ENCODE measurements at regions not wholly inside any gene's neighbourhood (a gene's known extent, or its start where the extent isn't known, plus 50 kb on each side); places are given as distances from the start of the nearest gene placed in this dataset.
"Not testable (repeated sequence)": the region's sequence is repeated elsewhere in the genome, so short reads cannot be mapped to it uniquely, and the experiment has no call there.

DNA sequence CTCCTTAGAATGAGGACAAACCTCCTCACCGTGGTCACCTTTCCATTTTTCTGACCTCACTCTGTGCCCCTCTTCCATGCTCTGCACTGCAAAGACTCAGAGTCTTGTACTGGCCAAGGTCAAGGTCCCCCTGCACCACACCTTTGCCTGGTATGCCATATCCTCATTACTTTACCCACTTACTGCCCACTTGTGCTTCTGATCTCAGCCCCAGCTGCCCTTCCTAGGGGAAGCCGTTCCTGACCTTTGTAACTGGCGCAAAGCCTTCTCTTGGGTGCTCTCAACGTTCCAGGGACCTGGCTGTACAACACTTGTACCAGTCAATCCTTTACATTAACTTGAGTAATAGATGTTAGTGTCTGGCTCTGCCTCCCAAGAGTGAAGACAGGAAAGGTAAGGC lies 256.0 kb downstream of the SV2B start:
- TF ChIP-seq POLR2A (IDR thresholded peaks at IDR 0.05; ENCODE audit: low read depth, low read length) = no peak
- no peak for TF ChIP-seq SPI1 (IDR thresholded peaks at IDR 0.05; ENCODE audit: low read depth, low read length)
- TF ChIP-seq PAX5 (IDR thresholded peaks at IDR 0.05; ENCODE audit: insufficient read depth, low read length, severe bottlenecking) = no peak
- TF ChIP-seq TAF1 (IDR thresholded peaks at IDR 0.05; ENCODE audit: low read depth, low read length) = no peak
- no peak for TF ChIP-seq POU2F2 (IDR thresholded peaks at IDR 0.05; ENCODE audit: low read depth, low read length)
- no peak for TF ChIP-seq POLR2AphosphoS5 (IDR thresholded peaks at IDR 0.05; ENCODE audit: low read depth, low read length)
- FAIRE-seq = no peak
- DNase-seq (ENCODE audit: insufficient read length, low spot score) = no peak

GRCh38 chr15:91357011-91357410 lies 257.0 kb downstream of the SV2B start:
- DNase-seq (ENCODE audit: insufficient read length, low spot score) = no peak
- no peak for FAIRE-seq
- TF ChIP-seq POLR2A (IDR thresholded peaks at IDR 0.05; ENCODE audit: low read depth, low read length) (no peak), POU2F2 (IDR thresholded peaks at IDR 0.05; ENCODE audit: low read depth, low read length) (no peak), PAX5 (IDR thresholded peaks at IDR 0.05; ENCODE audit: insufficient read depth, low read length, severe bottlenecking) (no peak), POLR2AphosphoS5 (IDR thresholded peaks at IDR 0.05; ENCODE audit: low read depth, low read length) (no peak), TAF1 (IDR thresholded peaks at IDR 0.05; ENCODE audit: low read depth, low read length) (no peak)

GRCh38 chr15:91357486-91357885 lies 257.4 kb downstream of the SV2B start:
- TF ChIP-seq POLR2A (IDR thresholded peaks at IDR 0.05; ENCODE audit: low read depth, low read length) = no peak
- TF ChIP-seq POLR2AphosphoS5 (IDR thresholded peaks at IDR 0.05; ENCODE audit: low read depth, low read length) = no peak
- no peak for TF ChIP-seq TAF1 (IDR thresholded peaks at IDR 0.05; ENCODE audit: low read depth, low read length)
- TF ChIP-seq SPI1 (IDR thresholded peaks at IDR 0.05; ENCODE audit: low read depth, low read length) = no peak
- TF ChIP-seq PAX5 (IDR thresholded peaks at IDR 0.05; ENCODE audit: insufficient read depth, low read length, severe bottlenecking) = no peak
- no peak for TF ChIP-seq POU2F2 (IDR thresholded peaks at IDR 0.05; ENCODE audit: low read depth, low read length)
- DNase-seq (ENCODE audit: insufficient read length, low spot score) (no peak), FAIRE-seq (no peak)

GRCh38 chr15:91358405-91358804 lies 258.3 kb downstream of the SV2B start:
- TF ChIP-seq TAF1 (IDR thresholded peaks at IDR 0.05; ENCODE audit: low read depth, low read length) (no peak), POLR2A (IDR thresholded peaks at IDR 0.05; ENCODE audit: low read depth, low read length) (no peak), SPI1 (IDR thresholded peaks at IDR 0.05; ENCODE audit: low read depth, low read length) (no peak), PAX5 (IDR thresholded peaks at IDR 0.05; ENCODE audit: insufficient read depth, low read length, severe bottlenecking) (no peak), POLR2AphosphoS5 (IDR thresholded peaks at IDR 0.05; ENCODE audit: low read depth, low read length) (no peak)
- DNase-seq (ENCODE audit: insufficient read length, low spot score) = no peak
- no peak for FAIRE-seq

DNA sequence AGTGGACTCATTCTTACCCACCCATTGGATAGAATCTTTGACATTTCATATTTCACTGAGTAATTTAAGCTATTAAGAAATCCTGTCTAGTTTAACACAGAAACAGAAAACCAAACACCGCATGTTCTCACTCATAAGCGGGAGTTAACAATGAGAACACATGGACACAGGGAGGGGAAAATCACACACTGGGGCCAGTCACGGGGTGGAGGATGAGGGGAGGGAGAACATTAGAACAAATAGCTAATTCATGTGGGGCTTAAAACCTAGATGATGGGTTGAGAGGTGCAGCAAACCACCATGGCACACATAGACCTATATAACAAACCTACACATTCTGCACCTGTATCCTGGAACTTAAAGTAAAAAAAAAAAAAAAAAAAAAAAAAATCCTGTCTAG lies 261.6 kb downstream of the SV2B start:
- DNase-seq (ENCODE audit: insufficient read length, low spot score); FAIRE-seq: not testable (repeated sequence)

DNA sequence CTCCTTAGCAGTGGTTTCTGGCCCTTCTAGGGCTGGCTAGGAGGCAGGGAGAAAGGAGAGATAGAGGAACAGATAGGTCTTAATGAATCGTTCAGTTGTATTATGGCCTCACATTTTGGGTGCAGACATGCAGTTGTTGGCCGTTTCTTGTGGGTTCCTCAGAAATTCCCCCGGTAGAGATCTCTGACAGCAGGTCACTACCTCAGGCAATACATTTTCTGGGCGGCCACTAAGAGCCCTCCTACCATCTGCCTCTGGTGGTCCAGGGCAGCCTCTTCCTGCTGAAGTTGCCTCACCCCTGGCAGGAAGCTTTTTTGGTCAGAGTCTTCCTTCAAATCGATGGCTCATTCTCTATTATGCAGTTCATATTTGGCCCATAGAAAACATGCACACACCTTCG lies 266.1 kb downstream of the SV2B start:
- no peak for TF ChIP-seq POLR2A (IDR thresholded peaks at IDR 0.05; ENCODE audit: low read depth, low read length)
- DNase-seq (ENCODE audit: insufficient read length, low spot score) = no peak
- FAIRE-seq = no peak

GRCh38 chr15:91368611-91369010 lies 268.6 kb downstream of the SV2B start:
- TF ChIP-seq POU2F2 (IDR thresholded peaks at IDR 0.05; ENCODE audit: low read depth, low read length) = no peak
- TF ChIP-seq TAF1 (IDR thresholded peaks at IDR 0.05; ENCODE audit: low read depth, low read length) = no peak
- no peak for TF ChIP-seq POLR2AphosphoS5 (IDR thresholded peaks at IDR 0.05; ENCODE audit: low read depth, low read length)
- TF ChIP-seq SPI1 (IDR thresholded peaks at IDR 0.05; ENCODE audit: low read depth, low read length) = no peak
- TF ChIP-seq POLR2A (IDR thresholded peaks at IDR 0.05; ENCODE audit: low read depth, low read length) = no peak
- no peak for TF ChIP-seq PAX5 (IDR thresholded peaks at IDR 0.05; ENCODE audit: insufficient read depth, low read length, severe bottlenecking)

DNA sequence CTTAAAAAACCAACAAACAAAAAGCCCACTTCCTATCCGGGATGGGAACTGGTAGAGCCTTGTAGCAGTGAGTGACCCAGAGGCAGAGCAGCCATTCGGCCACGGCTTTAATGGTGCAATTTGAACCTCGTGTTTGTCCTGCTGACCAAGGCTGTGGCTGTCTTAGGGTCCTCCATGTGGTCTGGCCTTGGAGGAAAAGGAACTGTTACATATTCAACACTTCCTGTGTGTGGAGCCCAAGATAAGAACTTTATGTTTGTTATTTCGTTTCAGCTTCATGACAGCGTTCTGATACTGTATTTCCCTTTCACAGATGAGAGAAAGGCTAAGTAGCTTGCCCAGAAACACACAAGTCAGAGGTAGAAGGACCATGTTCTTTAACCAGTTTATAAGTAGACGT lies 269.8 kb downstream of the SV2B start:
- DNase-seq (ENCODE audit: insufficient read length, low spot score) (no peak), FAIRE-seq (no peak)
- TF ChIP-seq TAF1 (IDR thresholded peaks at IDR 0.05; ENCODE audit: low read depth, low read length) (no peak), POLR2A (IDR thresholded peaks at IDR 0.05; ENCODE audit: low read depth, low read length) (no peak), POU2F2 (IDR thresholded peaks at IDR 0.05; ENCODE audit: low read depth, low read length) (no peak), PAX5 (IDR thresholded peaks at IDR 0.05; ENCODE audit: insufficient read depth, low read length, severe bottlenecking) (no peak), POLR2AphosphoS5 (IDR thresholded peaks at IDR 0.05; ENCODE audit: low read depth, low read length) (no peak), SPI1 (IDR thresholded peaks at IDR 0.05; ENCODE audit: low read depth, low read length) (no peak)

More at GRCh38 chr15:91368611-91369010, 268.6 kb downstream of the SV2B start:
- DNase-seq (ENCODE audit: insufficient read length, low spot score) (no peak), FAIRE-seq (no peak)

GRCh38 chr15:91371345-91371744 lies 271.3 kb downstream of the SV2B start:
- not testable (repeated sequence) for DNase-seq (ENCODE audit: insufficient read length, low spot score); FAIRE-seq

DNA sequence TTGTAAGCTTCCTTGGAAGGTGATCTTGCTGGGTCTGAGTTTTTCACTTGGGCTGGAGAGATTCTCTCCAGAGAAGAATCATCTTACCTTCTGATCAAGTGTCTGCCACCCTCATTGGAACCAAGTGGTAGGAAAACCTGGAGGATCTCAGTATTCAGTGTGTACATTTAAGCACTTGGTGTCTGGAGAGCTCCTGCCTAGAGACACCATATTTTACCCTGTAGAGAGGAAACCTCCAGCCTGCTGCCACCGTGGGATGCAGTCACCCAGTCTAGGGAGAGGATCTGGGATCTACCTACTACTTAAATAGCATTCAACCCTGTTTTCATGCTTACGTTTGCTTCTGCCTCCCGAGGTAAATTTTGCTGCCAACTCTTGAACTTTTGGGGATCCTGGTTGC lies 274.3 kb downstream of the SV2B start:
- FAIRE-seq (no peak), DNase-seq (ENCODE audit: insufficient read length, low spot score) (no peak)
- no peak for TF ChIP-seq SPI1 (IDR thresholded peaks at IDR 0.05; ENCODE audit: low read depth, low read length)
- TF ChIP-seq TAF1 (IDR thresholded peaks at IDR 0.05; ENCODE audit: low read depth, low read length) = no peak
- no peak for TF ChIP-seq PAX5 (IDR thresholded peaks at IDR 0.05; ENCODE audit: insufficient read depth, low read length, severe bottlenecking)
- no peak for TF ChIP-seq POLR2AphosphoS5 (IDR thresholded peaks at IDR 0.05; ENCODE audit: low read depth, low read length)
- no peak for TF ChIP-seq POU2F2 (IDR thresholded peaks at IDR 0.05; ENCODE audit: low read depth, low read length)
- TF ChIP-seq POLR2A (IDR thresholded peaks at IDR 0.05; ENCODE audit: low read depth, low read length) = no peak

DNA sequence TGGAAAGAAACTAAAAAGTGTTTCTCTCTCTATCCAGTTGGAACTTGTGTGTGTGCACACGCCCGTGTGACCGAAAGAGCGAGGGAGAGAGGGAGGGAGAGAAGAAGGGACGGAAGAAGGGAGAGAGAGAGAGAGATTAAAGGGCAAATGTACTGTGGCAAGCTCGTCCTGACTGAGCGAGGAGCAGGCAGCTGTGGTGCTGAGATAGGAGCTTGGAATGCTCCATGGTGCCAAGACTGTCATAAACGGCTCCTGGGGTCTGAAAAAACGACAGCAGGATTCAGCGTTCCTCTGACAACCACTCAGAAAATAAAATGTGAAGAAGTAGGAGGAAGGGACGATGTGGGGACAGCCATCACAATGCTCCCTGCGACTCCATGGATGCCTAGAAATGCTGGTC lies 276.0 kb downstream of the SV2B start:
- FAIRE-seq (no peak), DNase-seq (ENCODE audit: insufficient read length, low spot score) (no peak)
- TF ChIP-seq POLR2A (IDR thresholded peaks at IDR 0.05; ENCODE audit: low read depth, low read length) = no peak
- no peak for TF ChIP-seq PAX5 (IDR thresholded peaks at IDR 0.05; ENCODE audit: insufficient read depth, low read length, severe bottlenecking)
- TF ChIP-seq POLR2AphosphoS5 (IDR thresholded peaks at IDR 0.05; ENCODE audit: low read depth, low read length) = no peak
- TF ChIP-seq POU2F2 (IDR thresholded peaks at IDR 0.05; ENCODE audit: low read depth, low read length) = no peak
- TF ChIP-seq TAF1 (IDR thresholded peaks at IDR 0.05; ENCODE audit: low read depth, low read length) = no peak
- no peak for TF ChIP-seq SPI1 (IDR thresholded peaks at IDR 0.05; ENCODE audit: low read depth, low read length)

Measured in GM12891 (cell line).